Upper lobe of left lung (tissue), 4 donors: ENCODE measurements at regions not wholly inside any gene's neighbourhood (a gene's known extent, or its start where the extent isn't known, plus 50 kb on each side); places are given as distances from the start of the nearest gene placed in this dataset.

ENCODE experiments used
- CTCF ChIP-seq, 6 experiments: fragments of 450-650 bp in 4 of 6; fragments of 200-600 bp in 2 of 6; sonication (generic) in 2 of 6; IDR thresholded peaks; one replicate each; pipeline ENCODE4 v1.5.1; 2016 to 2019; ENCODE audit warnings: antibody characterized with exemption in 6 of 6
- EP300 ChIP-seq, 4 donors: sonication (generic); formaldehyde crosslinking; IDR thresholded peaks; one replicate each; pipeline ENCODE4 v1.5.1; 2017; ENCODE audit warnings: antibody characterized with exemption in 4 of 4, control low read depth in 2 of 4
- POLR2A ChIP-seq, 4 donors: fragments of 450-650 bp; IDR thresholded peaks; one replicate each; pipeline ENCODE4 v1.5.1; 2016 to 2017; ENCODE audit warnings: antibody characterized with exemption in 4 of 4, mild to moderate bottlenecking in 2 of 4
- POLR2AphosphoS5 ChIP-seq, 2 donors: sonication (generic); formaldehyde crosslinking; IDR thresholded peaks; one replicate each; pipeline ENCODE4 v1.5.1; 2017; ENCODE audit warnings: antibody characterized with exemption in 2 of 2

GRCh38 chr6:87912102-87912501, 135.5 kb upstream of the SPACA1 start:
- TF ChIP-seq CTCF (IDR thresholded peaks at IDR 0.05) (no peak), POLR2AphosphoS5 (IDR thresholded peaks at IDR 0.05) (no peak), POLR2A (IDR thresholded peaks at IDR 0.05) (no peak), EP300 (IDR thresholded peaks at IDR 0.05) (no peak)
